SK-N-SH treated with all-trans-retinoic acid at 6 μM for 48 hours (cell line): ENCODE measurements at regions not wholly inside any gene's neighbourhood (a gene's known extent, or its start where the extent isn't known, plus 50 kb on each side); places are given as distances from the start of the nearest gene placed in this dataset.

Source experiments
- ESRRG ChIP-seq: fragments of 250-450 bp; sonication (Bioruptor Pico); IDR thresholded peaks from 2 replicates; pipeline ENCODE4 v1.6.1; 2021; ENCODE audit warnings: mild to moderate bottlenecking
- TOX ChIP-seq: fragments of 250-450 bp; sonication (Bioruptor Pico); IDR thresholded peaks from 2 replicates; pipeline ENCODE4 v1.8.0; 2021; ENCODE audit warnings: mild to moderate bottlenecking, moderate library complexity, borderline replicate concordance
- ZC3H10 ChIP-seq: fragments of 250-450 bp; sonication (Bioruptor Pico); IDR thresholded peaks from 2 replicates; pipeline ENCODE4 v1.5.1; 2021; ENCODE audit warnings: mild to moderate bottlenecking, moderate library complexity
- TF ChIP-seq, protein P1 (sequence below): fragments of 250-450 bp; sonication (Bioruptor Pico); IDR thresholded peaks from 2 replicates; pipeline ENCODE4 v1.8.0; 2021; ENCODE audit warnings: low read depth, mild to moderate bottlenecking, moderate library complexity, borderline replicate concordance

DNA sequence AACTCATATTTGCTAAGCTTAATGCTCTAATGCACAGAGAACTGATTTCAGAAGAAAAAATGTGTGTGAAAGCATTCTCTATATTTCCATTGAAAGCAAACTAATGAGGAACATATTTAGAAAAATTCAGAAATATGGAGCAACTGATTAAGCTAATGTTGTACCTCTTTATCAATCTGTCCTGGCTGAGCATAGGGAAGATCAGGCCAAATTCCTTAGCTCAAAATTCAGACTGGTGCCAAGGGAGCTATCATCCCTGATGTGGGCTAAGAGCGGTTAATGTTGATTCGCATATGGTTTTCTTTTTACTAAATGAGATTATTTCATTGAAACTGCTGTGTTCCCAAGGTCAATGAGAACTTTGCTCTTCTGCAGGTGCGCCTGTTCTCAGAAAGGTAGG is 93.9 kb upstream of the HS3ST5 start:
- TF ChIP-seq, protein P1, sequence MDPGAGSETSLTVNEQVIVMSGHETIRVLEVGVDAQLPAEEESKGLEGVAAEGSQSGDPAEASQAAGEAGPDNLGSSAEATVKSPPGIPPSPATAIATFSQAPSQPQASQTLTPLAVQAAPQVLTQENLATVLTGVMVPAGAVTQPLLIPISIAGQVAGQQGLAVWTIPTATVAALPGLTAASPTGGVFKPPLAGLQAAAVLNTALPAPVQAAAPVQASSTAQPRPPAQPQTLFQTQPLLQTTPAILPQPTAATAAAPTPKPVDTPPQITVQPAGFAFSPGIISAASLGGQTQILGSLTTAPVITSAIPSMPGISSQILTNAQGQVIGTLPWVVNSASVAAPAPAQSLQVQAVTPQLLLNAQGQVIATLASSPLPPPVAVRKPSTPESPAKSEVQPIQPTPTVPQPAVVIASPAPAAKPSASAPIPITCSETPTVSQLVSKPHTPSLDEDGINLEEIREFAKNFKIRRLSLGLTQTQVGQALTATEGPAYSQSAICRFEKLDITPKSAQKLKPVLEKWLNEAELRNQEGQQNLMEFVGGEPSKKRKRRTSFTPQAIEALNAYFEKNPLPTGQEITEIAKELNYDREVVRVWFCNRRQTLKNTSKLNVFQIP (CRISPR knock-in tag), result no peak
- TF ChIP-seq ZC3H10 (CRISPR knock-in tag), result no peak
- TF ChIP-seq TOX (CRISPR knock-in tag), result no peak
- TF ChIP-seq ESRRG (CRISPR knock-in tag), result no peak
